Endodermal cell (in vitro differentiated cells): ENCODE measurements at regions not wholly inside any gene's neighbourhood (a gene's known extent, or its start where the extent isn't known, plus 50 kb on each side); places are given as distances from the start of the nearest gene placed in this dataset.

Experiments used
- DNase-seq: peaks from one replicate; pipeline ENCODE4 v3.0.0-alpha.2; 2017
- H3K27ac ChIP-seq: 2 replicates; pipeline ENCODE4 v1.5.1; 2013; ENCODE audit warnings: mild to moderate bottlenecking, low read depth, low read length, moderate library complexity
- H3K27me3 ChIP-seq: 2 replicates; pipeline ENCODE4 v1.6.1; 2013; ENCODE audit warnings: mild to moderate bottlenecking, low read length, moderate library complexity; ENCODE audit not compliant: insufficient read depth, control insufficient read depth, poor library complexity, severe bottlenecking
- H3K36me3 ChIP-seq: 2 replicates; pipeline ENCODE4 v1.7.0; 2013; ENCODE audit warnings: mild to moderate bottlenecking, low read length, moderate library complexity; ENCODE audit not compliant: control insufficient read depth, insufficient read depth
- H3K4me1 ChIP-seq: one replicate; pipeline ENCODE4 v1.7.0; 2013; ENCODE audit warnings: low read length; ENCODE audit not compliant: control insufficient read depth, insufficient read depth
- H3K4me3 ChIP-seq: 2 replicates; pipeline ENCODE4 v1.5.1; 2013; ENCODE audit warnings: mild to moderate bottlenecking, low read length, moderate library complexity
- H3K9ac ChIP-seq: 2 replicates; pipeline ENCODE4 v1.6.1; 2013; ENCODE audit warnings: mild to moderate bottlenecking, low read length, moderate library complexity; ENCODE audit not compliant: poor library complexity, severe bottlenecking; ENCODE audit errors: extremely low read depth
- H3K9me3 ChIP-seq: 2 replicates; pipeline ENCODE4 v1.6.1; 2013; ENCODE audit warnings: mild to moderate bottlenecking, low read length, moderate library complexity; ENCODE audit not compliant: control insufficient read depth
- H3K27ac Mint-ChIP-seq: 2 replicates; pipeline ENCODE4 v1.8.0; 2020; ENCODE audit warnings: mixed read lengths
- H3K27me3 Mint-ChIP-seq: 2 replicates; pipeline ENCODE4 v1.8.0; 2021; ENCODE audit warnings: mild to moderate bottlenecking, mixed read lengths; ENCODE audit not compliant: insufficient read depth
- H3K36me3 Mint-ChIP-seq: 2 replicates; pipeline ENCODE4 v1.8.0; 2020; ENCODE audit warnings: low read depth, mixed read lengths
- H3K4me1 Mint-ChIP-seq: 2 replicates; pipeline ENCODE4 v1.8.0; 2020; ENCODE audit warnings: mixed read lengths
- H3K4me3 Mint-ChIP-seq: 2 replicates; pipeline ENCODE4 v1.8.0; 2020; ENCODE audit warnings: mild to moderate bottlenecking, moderate library complexity, mixed read lengths
- H3K9me3 Mint-ChIP-seq: 2 replicates; pipeline ENCODE4 v1.8.0; 2020; ENCODE audit warnings: mild to moderate bottlenecking, mixed read lengths
- WGBS, 2 experiments: methylation state at CpG; one replicate each; pipeline versions ENCODE4 v1.1.5 to v1.1.7; 2013; ENCODE audit warnings: missing lambda C conversion rate in 2 of 2, mixed read lengths in 1 of 2; ENCODE audit not compliant: insufficient coverage in 1 of 2, insufficient read length in 1 of 2; 5-methylcytosine and 5-hydroxymethylcytosine counted together
- TF ChIP-seq, protein P1 (sequence below): fragments of 200-600 bp; sonication (generic); conservative IDR thresholded peaks from 2 replicates; pipeline ENCODE4 v1.5.0; 2021; ENCODE audit warnings: antibody characterized with exemption, mild to moderate bottlenecking

GRCh38 chr6:165059032-165059431 is 250.4 kb downstream of the C6orf118 start:
- WGBS, 2 experiments: 94% methylated on average over 2 to 3 of the region's 3 CpGs
- no peak overlapping the region for H3K27ac Mint-ChIP-seq

GRCh38 chr6:165056292-165056691 is 253.1 kb downstream of the C6orf118 start:
- no peak for DNase-seq
- no peak overlapping the region for H3K27ac Mint-ChIP-seq

More at GRCh38 chr6:165059032-165059431, 250.4 kb downstream of the C6orf118 start:
- Mint-ChIP-seq H3K4me3 (no peak overlapping the region), H3K4me1 (no peaks in the 10 kb centered on the region), H3K27me3 (no peaks in the 10 kb centered on the region), H3K36me3 (no peaks in the 10 kb centered on the region), H3K9me3 (peaks cover 3% of the 10 kb centered on the region)
- H3K4me3 ChIP-seq: no peak overlapping the region
- no peaks in the 10 kb centered on the region for H3K36me3 ChIP-seq
- no peaks in the 10 kb centered on the region for H3K9me3 ChIP-seq
- H3K27me3 ChIP-seq: no peaks in the 10 kb centered on the region
- H3K4me1 ChIP-seq: no peaks in the 10 kb centered on the region
- no peak overlapping the region for H3K9ac ChIP-seq
- TF ChIP-seq, protein P1, sequence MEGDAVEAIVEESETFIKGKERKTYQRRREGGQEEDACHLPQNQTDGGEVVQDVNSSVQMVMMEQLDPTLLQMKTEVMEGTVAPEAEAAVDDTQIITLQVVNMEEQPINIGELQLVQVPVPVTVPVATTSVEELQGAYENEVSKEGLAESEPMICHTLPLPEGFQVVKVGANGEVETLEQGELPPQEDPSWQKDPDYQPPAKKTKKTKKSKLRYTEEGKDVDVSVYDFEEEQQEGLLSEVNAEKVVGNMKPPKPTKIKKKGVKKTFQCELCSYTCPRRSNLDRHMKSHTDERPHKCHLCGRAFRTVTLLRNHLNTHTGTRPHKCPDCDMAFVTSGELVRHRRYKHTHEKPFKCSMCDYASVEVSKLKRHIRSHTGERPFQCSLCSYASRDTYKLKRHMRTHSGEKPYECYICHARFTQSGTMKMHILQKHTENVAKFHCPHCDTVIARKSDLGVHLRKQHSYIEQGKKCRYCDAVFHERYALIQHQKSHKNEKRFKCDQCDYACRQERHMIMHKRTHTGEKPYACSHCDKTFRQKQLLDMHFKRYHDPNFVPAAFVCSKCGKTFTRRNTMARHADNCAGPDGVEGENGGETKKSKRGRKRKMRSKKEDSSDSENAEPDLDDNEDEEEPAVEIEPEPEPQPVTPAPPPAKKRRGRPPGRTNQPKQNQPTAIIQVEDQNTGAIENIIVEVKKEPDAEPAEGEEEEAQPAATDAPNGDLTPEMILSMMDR: no peak
- no peak for DNase-seq
- no peak overlapping the region for H3K27ac ChIP-seq

GRCh38 chr6:165055231-165055630 is 254.2 kb downstream of the C6orf118 start:
- peak; percentile 50 for DNase-seq

More at GRCh38 chr6:165056292-165056691, 253.1 kb downstream of the C6orf118 start:
- Mint-ChIP-seq H3K4me3 (no peak overlapping the region), H3K36me3 (no peaks in the 10 kb centered on the region), H3K9me3 (peaks cover 3% of the 10 kb centered on the region), H3K27me3 (no peaks in the 10 kb centered on the region), H3K4me1 (no peaks in the 10 kb centered on the region)
- H3K27me3 ChIP-seq: no peaks in the 10 kb centered on the region
- H3K4me1 ChIP-seq: no peaks in the 10 kb centered on the region
- TF ChIP-seq, protein P1: no peak
- H3K9ac ChIP-seq: no peak overlapping the region
- no peaks in the 10 kb centered on the region for H3K36me3 ChIP-seq
- H3K9me3 ChIP-seq: no peaks in the 10 kb centered on the region
- no peak overlapping the region for H3K27ac ChIP-seq
- H3K4me3 ChIP-seq: no peak overlapping the region
- 85 to 94% methylated on average over 10 to 11 of the region's 11 CpGs for WGBS, 2 experiments

More at GRCh38 chr6:165055231-165055630, 254.2 kb downstream of the C6orf118 start:
- H3K27me3 Mint-ChIP-seq: no peaks in the 10 kb centered on the region
- Histone ChIP-seq H3K27me3 (no peaks in the 10 kb centered on the region), H3K27ac (no peak overlapping the region), H3K4me3 (no peak overlapping the region), H3K36me3 (no peaks in the 10 kb centered on the region), H3K4me1 (no peaks in the 10 kb centered on the region), H3K9ac (no peak overlapping the region), H3K9me3 (peaks cover 4% of the 10 kb centered on the region)
- peaks cover 6% of the 10 kb centered on the region for H3K9me3 Mint-ChIP-seq
- 81 to 82% methylated on average over 3 to 5 of the region's 5 CpGs for WGBS, 2 experiments
- no peak overlapping the region for H3K27ac Mint-ChIP-seq
- TF ChIP-seq, protein P1: peak; percentile 14
- H3K36me3 Mint-ChIP-seq: no peaks in the 10 kb centered on the region
- no peak overlapping the region for H3K4me3 Mint-ChIP-seq
- H3K4me1 Mint-ChIP-seq: no peaks in the 10 kb centered on the region
